ENCODE measurements at regions not wholly inside any gene's neighbourhood (a gene's known extent, or its start where the extent isn't known, plus 50 kb on each side); places are given as distances from the start of the nearest gene placed in this dataset.

DNA sequence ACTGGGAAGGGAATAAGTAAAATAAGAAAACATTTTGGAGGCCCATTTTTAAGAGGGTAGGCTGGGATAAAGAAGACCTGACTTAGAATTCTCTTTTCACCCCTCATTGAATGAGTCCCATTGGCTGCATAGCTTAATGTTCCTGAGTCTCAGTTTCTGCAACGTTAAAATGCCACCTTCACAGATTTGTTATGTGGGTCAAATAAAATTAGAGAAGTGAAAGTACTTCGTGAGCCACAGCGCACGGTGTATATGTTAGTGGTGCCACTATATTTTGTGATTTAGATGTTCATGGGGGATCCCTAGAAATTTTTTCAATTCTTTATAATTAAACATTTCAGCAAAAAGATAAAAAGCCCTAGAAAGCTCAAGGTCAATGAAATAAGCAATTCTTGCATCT lies 109.2 kb upstream of the HS3ST1 start (continued):
- TF ChIP-seq ZNF383 (CRISPR knock-in tag; IDR thresholded peaks at IDR 0.05; ENCODE audit: borderline replicate concordance), result no peak
- no peak for TF ChIP-seq ADNP (CRISPR knock-in tag; IDR thresholded peaks at IDR 0.05)
- no peak for TF ChIP-seq ZNF143 (CRISPR knock-in tag; IDR thresholded peaks at IDR 0.05)
- TF ChIP-seq, protein P1, sequence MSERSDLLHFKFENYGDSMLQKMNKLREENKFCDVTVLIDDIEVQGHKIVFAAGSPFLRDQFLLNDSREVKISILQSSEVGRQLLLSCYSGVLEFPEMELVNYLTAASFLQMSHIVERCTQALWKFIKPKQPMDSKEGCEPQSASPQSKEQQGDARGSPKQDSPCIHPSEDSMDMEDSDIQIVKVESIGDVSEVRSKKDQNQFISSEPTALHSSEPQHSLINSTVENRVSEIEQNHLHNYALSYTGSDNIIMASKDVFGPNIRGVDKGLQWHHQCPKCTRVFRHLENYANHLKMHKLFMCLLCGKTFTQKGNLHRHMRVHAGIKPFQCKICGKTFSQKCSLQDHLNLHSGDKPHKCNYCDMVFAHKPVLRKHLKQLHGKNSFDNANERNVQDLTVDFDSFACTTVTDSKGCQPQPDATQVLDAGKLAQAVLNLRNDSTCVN (CRISPR knock-in tag; IDR thresholded peaks at IDR 0.05; ENCODE audit: borderline replicate concordance), result no peak
- TF ChIP-seq ZNF703 (CRISPR knock-in tag; IDR thresholded peaks at IDR 0.05; ENCODE audit: borderline replicate concordance), result no peak
- no peak for TF ChIP-seq ZSCAN29 (CRISPR knock-in tag; conservative IDR thresholded peaks at IDR 0.05)

DNA sequence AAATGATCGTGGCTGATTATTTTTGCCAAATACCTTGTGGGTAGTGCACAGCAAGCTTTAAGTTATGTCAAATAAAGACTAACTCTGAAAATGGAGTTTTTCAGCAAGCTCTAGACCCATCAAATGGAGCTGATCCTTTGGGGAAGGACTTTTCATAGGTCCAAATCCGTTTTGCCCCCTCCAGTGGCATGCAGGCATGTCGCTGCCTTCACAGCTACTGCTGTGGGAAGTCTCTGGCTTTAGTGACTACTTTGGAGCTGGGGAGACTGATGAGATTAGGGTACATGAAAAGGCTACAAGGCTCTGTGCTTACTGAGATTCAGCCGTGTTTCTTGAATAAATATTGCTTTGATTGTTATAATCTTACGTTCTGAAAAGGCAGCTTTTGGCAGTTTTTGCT lies 106.6 kb upstream of the HS3ST1 start:
- WGBS (ENCODE audit: low lambda C conversion rate), result 2% methylated on average over 5 of the region's 5 CpGs
- ATAC-seq (no peak), DNase-seq (ENCODE audit: low spot score) (no peak), FAIRE-seq (no peak)
- Histone ChIP-seq H3K36me3 (replicated peaks in 1 of 2; ENCODE audit: control insufficient read depth in 1 of 2, insufficient read depth in 2 of 2, low read length in 2 of 2) (no peaks in the 10 kb centered on the region), H3K4me3 (replicated peaks in 1 of 3; ENCODE audit: insufficient read depth in 1 of 3, low read depth in 2 of 3, low read length in 3 of 3) (no peak overlapping the region), H3K27me3 (ENCODE audit: control insufficient read depth in 1 of 2, insufficient read depth in 2 of 2, low read length in 2 of 2) (no peaks in the 10 kb centered on the region), H3K27ac (ENCODE audit: extremely low read length, insufficient read depth, low read length) (no peak overlapping the region), H2AFZ (ENCODE audit: low read length) (no peak overlapping the region), H3K9ac (ENCODE audit: insufficient read depth, low read depth, low read length) (no peak overlapping the region), H3K9me3 (ENCODE audit: low read length) (peaks cover 40% of the 10 kb centered on the region), H4K20me1 (ENCODE audit: insufficient read depth, low read length) (no peaks in the 10 kb centered on the region), H3K4me1 (ENCODE audit: insufficient read depth, low read length) (no peaks in the 10 kb centered on the region), H3K4me2 (ENCODE audit: low read depth, low read length) (no peak overlapping the region), H3K79me2 (ENCODE audit: insufficient read depth, low read length) (no peaks in the 10 kb centered on the region)
- intact Hi-C loops (cut with micrococcal nuclease; ENCODE audit: unreplicated experiment) (no loop called here), in situ Hi-C loops (cut with HindIII; ENCODE audit: extremely low pct_ligation_motif_present, low pct_unique_long_range_greater_than_20kb) (no loop called here)
- no peak for TF ChIP-seq FOXK1 (CRISPR knock-in tag; IDR thresholded peaks at IDR 0.05; ENCODE audit: borderline replicate concordance, low read depth)
- TF ChIP-seq, protein P2, sequence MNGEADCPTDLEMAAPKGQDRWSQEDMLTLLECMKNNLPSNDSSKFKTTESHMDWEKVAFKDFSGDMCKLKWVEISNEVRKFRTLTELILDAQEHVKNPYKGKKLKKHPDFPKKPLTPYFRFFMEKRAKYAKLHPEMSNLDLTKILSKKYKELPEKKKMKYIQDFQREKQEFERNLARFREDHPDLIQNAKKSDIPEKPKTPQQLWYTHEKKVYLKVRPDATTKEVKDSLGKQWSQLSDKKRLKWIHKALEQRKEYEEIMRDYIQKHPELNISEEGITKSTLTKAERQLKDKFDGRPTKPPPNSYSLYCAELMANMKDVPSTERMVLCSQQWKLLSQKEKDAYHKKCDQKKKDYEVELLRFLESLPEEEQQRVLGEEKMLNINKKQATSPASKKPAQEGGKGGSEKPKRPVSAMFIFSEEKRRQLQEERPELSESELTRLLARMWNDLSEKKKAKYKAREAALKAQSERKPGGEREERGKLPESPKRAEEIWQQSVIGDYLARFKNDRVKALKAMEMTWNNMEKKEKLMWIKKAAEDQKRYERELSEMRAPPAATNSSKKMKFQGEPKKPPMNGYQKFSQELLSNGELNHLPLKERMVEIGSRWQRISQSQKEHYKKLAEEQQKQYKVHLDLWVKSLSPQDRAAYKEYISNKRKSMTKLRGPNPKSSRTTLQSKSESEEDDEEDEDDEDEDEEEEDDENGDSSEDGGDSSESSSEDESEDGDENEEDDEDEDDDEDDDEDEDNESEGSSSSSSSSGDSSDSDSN (CRISPR knock-in tag; IDR thresholded peaks at IDR 0.05), result no peak
- TF ChIP-seq ARID2 (CRISPR knock-in tag; IDR thresholded peaks at IDR 0.05; ENCODE audit: borderline replicate concordance), result no peak
- TF ChIP-seq, protein P3, sequence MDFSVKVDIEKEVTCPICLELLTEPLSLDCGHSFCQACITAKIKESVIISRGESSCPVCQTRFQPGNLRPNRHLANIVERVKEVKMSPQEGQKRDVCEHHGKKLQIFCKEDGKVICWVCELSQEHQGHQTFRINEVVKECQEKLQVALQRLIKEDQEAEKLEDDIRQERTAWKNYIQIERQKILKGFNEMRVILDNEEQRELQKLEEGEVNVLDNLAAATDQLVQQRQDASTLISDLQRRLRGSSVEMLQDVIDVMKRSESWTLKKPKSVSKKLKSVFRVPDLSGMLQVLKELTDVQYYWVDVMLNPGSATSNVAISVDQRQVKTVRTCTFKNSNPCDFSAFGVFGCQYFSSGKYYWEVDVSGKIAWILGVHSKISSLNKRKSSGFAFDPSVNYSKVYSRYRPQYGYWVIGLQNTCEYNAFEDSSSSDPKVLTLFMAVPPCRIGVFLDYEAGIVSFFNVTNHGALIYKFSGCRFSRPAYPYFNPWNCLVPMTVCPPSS (IDR thresholded peaks at IDR 0.05), result no peak
- no peak for TF ChIP-seq ZFX (CRISPR knock-in tag; IDR thresholded peaks at IDR 0.05; ENCODE audit: low read depth)
- no peak for TF ChIP-seq ZNF496 (CRISPR knock-in tag; IDR thresholded peaks at IDR 0.05; ENCODE audit: insufficient replicate concordance)
- no peak for TF ChIP-seq ZMYM4 (CRISPR knock-in tag; IDR thresholded peaks at IDR 0.05)
- TF ChIP-seq SAFB2 (CRISPR knock-in tag; IDR thresholded peaks at IDR 0.05; ENCODE audit: borderline replicate concordance, low read depth), result no peak
- TF ChIP-seq ZNF562 (CRISPR knock-in tag; IDR thresholded peaks at IDR 0.05; ENCODE audit: borderline replicate concordance), result no peak
- no peak for TF ChIP-seq ZNF382 (CRISPR knock-in tag; IDR thresholded peaks at IDR 0.05; ENCODE audit: borderline replicate concordance)
- POLR2A ChIA-PET, result no interaction called here
- CTCF ChIA-PET (ENCODE audit: low intra/inter-chr PET ratio, low total read pairs), result no interaction called here
- no TSS peak for BruUV-seq (replicated peaks)

All from HepG2 (cell line).